Stimulated activated CD8-positive, alpha-beta memory T cell treated with anti-CD3 and anti-CD28 coated beads, Interleukin-7, amount 100 ng/mL, for 4 hours (primary cell): ENCODE measurements at regions not wholly inside any gene's neighbourhood (a gene's known extent, or its start where the extent isn't known, plus 50 kb on each side); places are given as distances from the start of the nearest gene placed in this dataset.
"Not testable (repeated sequence)": the region's sequence is repeated elsewhere in the genome, so short reads cannot be mapped to it uniquely, and the experiment has no call there.

Experiments used
- DNase-seq, 2 donors: peaks; one replicate each; pipeline ENCODE4 v3.0.0-alpha.2; 2020; ENCODE audit warnings: low read depth in 2 of 2

GRCh38 chr2:125701070-125701469 is 954.9 kb upstream of the GYPC start:
- no peak for DNase-seq

- DNase-seq: no peak
Measured at GRCh38 chr2:125707611-125708010, 948.3 kb upstream of the GYPC start.

- DNase-seq: no peak
Measured at GRCh38 chr2:125710561-125710960, 945.4 kb upstream of the GYPC start.

GRCh38 chr2:125711075-125711474 is 944.9 kb upstream of the GYPC start:
- DNase-seq: no peak

- no peak for DNase-seq
Measured at GRCh38 chr2:125713533-125713932, 942.4 kb upstream of the GYPC start.

- no peak for DNase-seq
Measured at GRCh38 chr2:125721072-125721721, 934.8 kb upstream of the GYPC start.

- no peak for DNase-seq
Measured at GRCh38 chr2:125730921-125731320, 925.0 kb upstream of the GYPC start.

GRCh38 chr2:125736306-125736705 is 919.7 kb upstream of the GYPC start:
- DNase-seq: no peak

- no peak for DNase-seq
Measured at GRCh38 chr2:125745514-125745913, 910.4 kb upstream of the GYPC start.

- no peak for DNase-seq
Measured at GRCh38 chr2:125746321-125747164, 909.4 kb upstream of the GYPC start.

- DNase-seq: no peak
Measured at GRCh38 chr2:125747165-125747425, 908.9 kb upstream of the GYPC start.

- no peak for DNase-seq
Measured at GRCh38 chr2:125756431-125756830, 899.5 kb upstream of the GYPC start.

- no peak for DNase-seq
Measured at GRCh38 chr2:125796784-125797183, 859.2 kb upstream of the GYPC start.

GRCh38 chr2:125797192-125797591 is 858.8 kb upstream of the GYPC start:
- DNase-seq: no peak

- DNase-seq: no peak
Measured at GRCh38 chr2:125822746-125823145, 833.2 kb upstream of the GYPC start.

- not testable (repeated sequence) for DNase-seq
Measured at GRCh38 chr2:125825781-125826180, 830.2 kb upstream of the GYPC start.

GRCh38 chr2:125837128-125837527 is 818.8 kb upstream of the GYPC start:
- no peak for DNase-seq

GRCh38 chr2:125837611-125838010 is 818.3 kb upstream of the GYPC start:
- DNase-seq: no peak

GRCh38 chr2:125839945-125840344 is 816.0 kb upstream of the GYPC start:
- no peak for DNase-seq

GRCh38 chr2:125842041-125842440 is 813.9 kb upstream of the GYPC start:
- no peak for DNase-seq

- DNase-seq: no peak
Measured at GRCh38 chr2:125850541-125850940, 805.4 kb upstream of the GYPC start.

- DNase-seq: no peak
Measured at GRCh38 chr2:125852364-125852763, 803.6 kb upstream of the GYPC start.

- DNase-seq: no peak
Measured at GRCh38 chr2:125853626-125854025, 802.3 kb upstream of the GYPC start.

- DNase-seq: no peak
Measured at GRCh38 chr2:125855204-125855603, 800.8 kb upstream of the GYPC start.
